HG02571 (cell line): ENCODE measurements at regions not wholly inside any gene's neighbourhood (a gene's known extent, or its start where the extent isn't known, plus 50 kb on each side); places are given as distances from the start of the nearest gene placed in this dataset.
"Not testable (repeated sequence)": the region's sequence is repeated elsewhere in the genome, so short reads cannot be mapped to it uniquely, and the experiment has no call there.

ENCODE experiments used
- ATAC-seq: cut with Tn5 transposase; IDR thresholded peaks from one replicate; pipeline ENCODE4 v1.9.1; 2021; ENCODE audit warnings: mild to moderate bottlenecking, moderate library complexity; ENCODE audit not compliant: unreplicated experiment

- no peak for ATAC-seq
Measured at GRCh38 chr5:32916648-32917047, 205.5 kb downstream of the NPR3 start.

- no peak for ATAC-seq
Measured at GRCh38 chr5:32928761-32929160, 217.6 kb downstream of the NPR3 start.

GRCh38 chr5:32931438-32931837, 220.3 kb downstream of the NPR3 start:
- not testable (repeated sequence) for ATAC-seq

- no peak for ATAC-seq
Measured at GRCh38 chr5:32932241-32932935, 221.3 kb downstream of the NPR3 start.

GRCh38 chr5:32933692-32934091, 222.6 kb downstream of the NPR3 start:
- no peak for ATAC-seq

GRCh38 chr5:32934529-32934928, 223.4 kb downstream of the NPR3 start:
- no peak for ATAC-seq

- ATAC-seq, result no peak
Measured at GRCh38 chr5:32935283-32935682, 224.2 kb downstream of the NPR3 start.

- ATAC-seq, result no peak
Measured at GRCh38 chr5:32936329-32936728, 225.2 kb downstream of the NPR3 start.

- peak; percentile 62 for ATAC-seq
Measured at GRCh38 chr5:32942225-32942989, 231.3 kb downstream of the NPR3 start.

- no peak for ATAC-seq
Measured at GRCh38 chr5:32949286-32949970, 238.3 kb downstream of the NPR3 start.

- ATAC-seq, result no peak
Measured at GRCh38 chr5:32951003-32951402, 239.9 kb downstream of the NPR3 start.

GRCh38 chr5:32951878-32952277, 240.8 kb downstream of the NPR3 start:
- no peak for ATAC-seq

- not testable (repeated sequence) for ATAC-seq
Measured at GRCh38 chr5:32952421-32952820, 241.3 kb downstream of the NPR3 start.

- ATAC-seq, result no peak
Measured at GRCh38 chr5:32953694-32954093, 242.6 kb downstream of the NPR3 start.

- ATAC-seq, result no peak
Measured at GRCh38 chr5:32955814-32956213, 244.7 kb downstream of the NPR3 start.

- no peak for ATAC-seq
Measured at GRCh38 chr5:32960340-32961058, 249.4 kb downstream of the NPR3 start.

GRCh38 chr5:32961059-32961415, 249.9 kb downstream of the NPR3 start:
- no peak for ATAC-seq

- ATAC-seq, result no peak
Measured at GRCh38 chr5:32964261-32964660, 253.1 kb downstream of the NPR3 start.

GRCh38 chr5:32973646-32974045, 262.5 kb downstream of the NPR3 start:
- ATAC-seq, result no peak

- ATAC-seq, result no peak
Measured at GRCh38 chr5:32975656-32976375, 264.7 kb downstream of the NPR3 start.

- ATAC-seq, result no peak
Measured at GRCh38 chr5:32981061-32981460, 269.9 kb downstream of the NPR3 start.
